Uterus (tissue), 3 donors: ENCODE measurements at regions not wholly inside any gene's neighbourhood (a gene's known extent, or its start where the extent isn't known, plus 50 kb on each side); places are given as distances from the start of the nearest gene placed in this dataset.

Experiments
- DNase-seq, 2 donors: peaks; one replicate each; pipeline ENCODE4 v3.0.0-alpha.2; 2019 to 2020
- H3K27ac ChIP-seq, 2 donors: fragments of 200-600 bp; sonication (generic); 1 replicate in 1 of 2; 2 replicates in 1 of 2; pipeline ENCODE4 v1.5.1; 2016 to 2018
- H3K27me3 ChIP-seq, 2 donors: fragments of 200-600 bp; sonication (generic); one replicate each; pipeline ENCODE4 v1.5.1; 2018 to 2019; ENCODE audit warnings: control low read depth in 1 of 2
- H3K36me3 ChIP-seq, 2 donors: fragments of 200-600 bp; sonication (generic); one replicate each; pipeline ENCODE4 v1.5.1; 2019; ENCODE audit warnings: control low read depth in 1 of 2
- H3K4me1 ChIP-seq, 2 donors: fragments of 200-600 bp; sonication (generic); one replicate each; pipeline ENCODE4 v1.5.1; 2018 to 2019; ENCODE audit warnings: control low read depth in 1 of 2
- H3K4me3 ChIP-seq, 2 donors: fragments of 200-600 bp; sonication (generic); 1 replicate in 1 of 2; 2 replicates in 1 of 2; pipeline ENCODE4 v1.5.1; 2018 to 2019; ENCODE audit warnings: mild to moderate bottlenecking in 1 of 2
- H3K9me3 ChIP-seq, 2 donors: fragments of 200-600 bp; sonication (generic); one replicate each; pipeline ENCODE4 v1.5.1; 2019; ENCODE audit warnings: control low read depth in 1 of 2
- POLR2A ChIP-seq, 2 donors: fragments of 450-650 bp; IDR thresholded peaks; one replicate each; pipeline ENCODE4 v1.6.1; 2016; ENCODE audit warnings: antibody characterized with exemption in 2 of 2, mild to moderate bottlenecking in 1 of 2, moderate library complexity in 1 of 2
- intact Hi-C: fragments of 100-400 bp; cut with DNase I; formaldehyde crosslinking; loops from one replicate; pipeline ENCODE4 v1.15.1; 2023; ENCODE audit warnings: low total_unique reads
- TF ChIP-seq, protein P1 (sequence below), 4 experiments: fragments of 200-600 bp in 2 of 4; fragments of 450-650 bp in 2 of 4; sonication (generic) in 2 of 4; IDR thresholded peaks; one replicate each; pipeline ENCODE4 v1.5.1; 2016 to 2019; ENCODE audit warnings: antibody characterized with exemption in 4 of 4, mild to moderate bottlenecking in 2 of 4, moderate library complexity in 1 of 4
- donor health status: DM: yes; HTN: yes; CAD: no.

DNA sequence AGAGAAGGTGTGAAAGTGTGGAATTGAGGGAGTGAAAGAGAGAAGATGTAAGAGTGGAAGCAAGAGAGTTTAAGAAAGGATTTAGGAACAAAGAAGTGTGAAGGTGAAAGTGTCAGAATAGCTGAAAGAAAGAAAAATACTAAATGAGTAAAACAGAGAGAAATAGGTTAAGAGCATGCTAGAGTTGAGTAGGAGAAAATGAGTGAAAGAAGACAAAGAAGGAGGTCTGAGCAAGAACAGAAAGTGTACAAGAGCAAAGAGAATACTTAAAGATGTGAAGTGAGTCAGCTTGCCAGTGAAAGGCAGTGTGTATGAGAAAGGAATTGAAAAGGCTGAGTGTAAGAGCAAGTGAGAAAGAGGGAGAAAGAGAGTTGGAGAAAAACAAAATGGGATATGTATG is 348.8 kb upstream of the BCHE start:
- no peaks in the 10 kb centered on the region for H3K36me3 ChIP-seq
- no peaks in the 10 kb centered on the region for H3K4me1 ChIP-seq
- H3K27me3 ChIP-seq, result no peaks in the 10 kb centered on the region
- H3K4me3 ChIP-seq, result no peak overlapping the region
- DNase-seq, result no peak
- intact Hi-C loops, result no loop called here
- H3K9me3 ChIP-seq, result no peaks in the 10 kb centered on the region
- TF ChIP-seq, protein P1, sequence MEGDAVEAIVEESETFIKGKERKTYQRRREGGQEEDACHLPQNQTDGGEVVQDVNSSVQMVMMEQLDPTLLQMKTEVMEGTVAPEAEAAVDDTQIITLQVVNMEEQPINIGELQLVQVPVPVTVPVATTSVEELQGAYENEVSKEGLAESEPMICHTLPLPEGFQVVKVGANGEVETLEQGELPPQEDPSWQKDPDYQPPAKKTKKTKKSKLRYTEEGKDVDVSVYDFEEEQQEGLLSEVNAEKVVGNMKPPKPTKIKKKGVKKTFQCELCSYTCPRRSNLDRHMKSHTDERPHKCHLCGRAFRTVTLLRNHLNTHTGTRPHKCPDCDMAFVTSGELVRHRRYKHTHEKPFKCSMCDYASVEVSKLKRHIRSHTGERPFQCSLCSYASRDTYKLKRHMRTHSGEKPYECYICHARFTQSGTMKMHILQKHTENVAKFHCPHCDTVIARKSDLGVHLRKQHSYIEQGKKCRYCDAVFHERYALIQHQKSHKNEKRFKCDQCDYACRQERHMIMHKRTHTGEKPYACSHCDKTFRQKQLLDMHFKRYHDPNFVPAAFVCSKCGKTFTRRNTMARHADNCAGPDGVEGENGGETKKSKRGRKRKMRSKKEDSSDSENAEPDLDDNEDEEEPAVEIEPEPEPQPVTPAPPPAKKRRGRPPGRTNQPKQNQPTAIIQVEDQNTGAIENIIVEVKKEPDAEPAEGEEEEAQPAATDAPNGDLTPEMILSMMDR (IDR thresholded peaks at IDR 0.05), result no peak
- no peak for TF ChIP-seq POLR2A (IDR thresholded peaks at IDR 0.05)
- H3K27ac ChIP-seq, result no peak overlapping the region

DNA sequence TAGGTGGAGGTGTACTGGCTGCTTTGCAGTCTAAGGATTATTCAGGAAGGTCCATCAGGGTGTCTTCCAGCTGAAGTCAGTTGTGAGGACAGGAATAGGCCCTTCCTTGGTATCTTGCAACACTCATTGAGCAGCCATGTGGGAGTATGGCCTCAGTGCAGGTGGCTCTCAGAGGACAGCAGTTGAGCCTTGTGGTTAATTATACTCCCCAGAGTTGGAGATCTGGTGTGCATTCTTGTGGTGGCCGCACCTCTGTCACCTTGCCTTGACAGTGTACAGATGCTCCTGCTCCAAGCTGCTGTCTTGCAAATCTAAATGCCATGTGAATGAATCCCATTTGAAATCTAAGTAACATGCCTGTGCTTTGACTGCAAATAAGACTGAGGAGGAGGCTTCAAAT is 339.9 kb upstream of the BCHE start:
- H3K36me3 ChIP-seq, result no peaks in the 10 kb centered on the region
- intact Hi-C loops, result no loop called here
- H3K27ac ChIP-seq, result no peak overlapping the region
- no peak for TF ChIP-seq POLR2A (IDR thresholded peaks at IDR 0.05)
- TF ChIP-seq, protein P1 (IDR thresholded peaks at IDR 0.05), result no peak
- DNase-seq, result no peak
- H3K4me1 ChIP-seq, result no peaks in the 10 kb centered on the region
- no peaks in the 10 kb centered on the region for H3K9me3 ChIP-seq
- no peak overlapping the region for H3K4me3 ChIP-seq
- no peaks in the 10 kb centered on the region for H3K27me3 ChIP-seq

DNA sequence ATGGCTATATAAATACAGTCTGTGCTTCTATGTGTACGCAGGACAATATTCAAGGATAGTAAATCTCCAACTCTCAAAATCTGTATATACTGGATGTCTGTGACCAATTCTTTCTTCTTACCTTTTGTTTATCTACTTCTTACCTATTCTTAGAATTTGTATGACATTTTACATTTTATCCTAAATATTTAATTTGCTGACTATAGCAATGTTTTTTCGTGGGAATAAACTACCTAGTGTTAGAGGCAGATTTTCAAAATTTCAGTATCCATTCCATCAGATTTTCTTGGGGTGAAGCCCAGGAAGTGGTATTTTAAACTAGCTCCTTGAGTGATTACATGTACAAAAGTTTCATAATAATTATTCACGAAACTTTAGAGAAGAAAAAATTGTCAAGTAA is 334.5 kb upstream of the BCHE start:
- intact Hi-C loops, result no loop called here
- no peak overlapping the region for H3K4me3 ChIP-seq
- H3K4me1 ChIP-seq, result no peaks in the 10 kb centered on the region
- no peak overlapping the region for H3K27ac ChIP-seq
- no peaks in the 10 kb centered on the region for H3K9me3 ChIP-seq
- TF ChIP-seq, protein P1 (IDR thresholded peaks at IDR 0.05), result no peak
- no peak for TF ChIP-seq POLR2A (IDR thresholded peaks at IDR 0.05)
- H3K27me3 ChIP-seq, result no peaks in the 10 kb centered on the region
- H3K36me3 ChIP-seq, result no peaks in the 10 kb centered on the region
- DNase-seq, result no peak

DNA sequence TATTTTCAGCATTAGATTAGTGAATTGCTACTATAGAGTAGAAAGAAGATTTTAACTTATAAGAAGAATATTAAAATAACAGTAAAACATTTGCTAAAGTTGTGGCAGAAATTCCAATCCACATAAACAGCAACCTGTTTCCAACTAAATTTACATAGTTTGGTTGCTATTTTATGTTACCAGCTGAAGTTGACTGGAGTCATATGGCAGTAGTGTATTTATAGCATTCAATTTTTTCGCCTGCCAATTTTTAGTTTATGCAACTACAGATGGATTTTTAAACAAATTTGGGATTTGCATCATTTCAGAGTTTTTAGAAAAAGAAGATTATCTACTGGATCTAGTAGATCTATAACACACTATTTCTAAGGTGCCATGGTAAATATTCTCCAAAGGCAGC is 332.5 kb upstream of the BCHE start:
- Histone ChIP-seq H3K27ac (no peak overlapping the region), H3K36me3 (no peaks in the 10 kb centered on the region), H3K9me3 (no peaks in the 10 kb centered on the region), H3K4me3 (no peak overlapping the region), H3K4me1 (no peaks in the 10 kb centered on the region), H3K27me3 (no peaks in the 10 kb centered on the region)
- intact Hi-C loops, result no loop called here
- DNase-seq, result no peak
- TF ChIP-seq, protein P1 (IDR thresholded peaks at IDR 0.05), result no peak
- TF ChIP-seq POLR2A (IDR thresholded peaks at IDR 0.05), result no peak

DNA sequence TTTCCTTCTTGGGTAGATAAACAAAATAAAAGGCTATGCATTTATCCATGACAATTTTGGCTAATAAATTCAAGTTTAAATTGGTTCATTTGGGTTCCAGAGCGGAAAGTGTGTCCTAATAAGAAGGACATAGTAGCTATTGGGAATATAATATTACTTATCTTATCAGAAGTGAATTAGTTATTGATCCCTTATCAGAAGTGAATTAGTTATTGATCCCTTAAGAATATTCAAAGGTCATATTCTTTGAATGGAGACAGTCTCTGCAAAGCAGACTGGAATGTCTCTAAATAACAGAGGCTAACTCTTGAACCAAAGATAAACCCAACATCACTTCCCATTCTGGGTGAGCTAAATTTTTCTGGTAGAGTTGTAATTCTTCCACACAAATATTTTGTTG is 290.7 kb upstream of the BCHE start:
- Histone ChIP-seq H3K27ac (no peak overlapping the region), H3K4me1 (no peaks in the 10 kb centered on the region), H3K4me3 (no peak overlapping the region), H3K36me3 (no peaks in the 10 kb centered on the region), H3K9me3 (no peaks in the 10 kb centered on the region), H3K27me3 (no peaks in the 10 kb centered on the region)
- no peak for TF ChIP-seq POLR2A (IDR thresholded peaks at IDR 0.05)
- TF ChIP-seq, protein P1 (IDR thresholded peaks at IDR 0.05), result no peak
- no peak for DNase-seq
- intact Hi-C loops, result no loop called here
